ENCODE measurements at regions not wholly inside any gene's neighbourhood (a gene's known extent, or its start where the extent isn't known, plus 50 kb on each side); places are given as distances from the start of the nearest gene placed in this dataset.

- TF ChIP-seq CTCF (IDR thresholded peaks at IDR 0.05), result no peak
- no peak for TF ChIP-seq POLR2A (IDR thresholded peaks at IDR 0.05)
- no peak for TF ChIP-seq EP300 (IDR thresholded peaks at IDR 0.05)
Measured at GRCh38 chr15:69576035-69576526, 123.5 kb downstream of the RPLP1 start.
